HepG2 (cell line): ENCODE measurements at regions not wholly inside any gene's neighbourhood (a gene's known extent, or its start where the extent isn't known, plus 50 kb on each side); places are given as distances from the start of the nearest gene placed in this dataset.

Experiments used
- ATAC-seq: fragments of 200-7000 bp; cut with Tn5 transposase; 3 replicates; pipeline ENCODE4 v1.9.1; 2020; ENCODE audit warnings: mild to moderate bottlenecking, moderate library complexity
- BruUV-seq: library from RNA; stranded (reverse); fragments of 400-500 nt; replicated peaks from 2 replicates; lab custom pipeline; 2021; lab: Mats Ljungman, UMichigan
- CTCF ChIA-PET: fragments of 300-600 bp; formaldehyde crosslinking; extraction: SDS; loops from one replicate; lab custom pipeline; 2021; ENCODE audit warnings: low total read pairs, inconsistent platforms, low intra/inter-chr PET ratio; lab: Yijun Ruan, JAX
- POLR2A ChIA-PET: fragments of 350-600 bp; sonication (Branson Sonifier 250); formaldehyde crosslinking; loops from one replicate; lab custom pipeline; 2020; ENCODE audit warnings: antibody characterized with exemption, inconsistent platforms; lab: Yijun Ruan, JAX
- DNase-seq: peaks from one replicate; pipeline ENCODE4 v3.0.0-alpha.2; 2015; ENCODE audit warnings: low spot score
- FAIRE-seq: peaks from 3 replicates; lab custom pipeline; 2011; peaks lifted over from hg19 to GRCh38; lab: Jason Lieb, UNC
- H2AFZ ChIP-seq: one replicate; pipeline ENCODE4 v1.6.1; 2011; ENCODE audit warnings: low read length, inconsistent platforms
- H3K27ac ChIP-seq: fragments of 300-600 bp; 3 replicates; pipeline ENCODE4 v1.8.0; 2011; ENCODE audit warnings: mixed run types, mild to moderate bottlenecking, mixed read lengths, low read length, inconsistent platforms; ENCODE audit not compliant: insufficient read depth; ENCODE audit errors: extremely low read length
- H3K27me3 ChIP-seq, 2 experiments: fragments of 200-600 bp in 1 of 2; 2 replicates in 1 of 2; 3 replicates in 1 of 2; pipeline versions ENCODE4 v1.6.0 to v1.8.0; 2011; ENCODE audit warnings: low read length in 2 of 2, mild to moderate bottlenecking in 2 of 2, moderate library complexity in 2 of 2, inconsistent platforms in 1 of 2; ENCODE audit not compliant: insufficient read depth in 2 of 2, control insufficient read depth in 1 of 2
- H3K36me3 ChIP-seq, 2 experiments: fragments of 200-600 bp in 1 of 2; replicated peaks in 1 of 2; 2 replicates in 1 of 2; 3 replicates in 1 of 2; pipeline versions ENCODE4 v1.5.1 to v1.8.0; 2011; ENCODE audit warnings: low read length in 2 of 2, inconsistent platforms in 1 of 2; ENCODE audit not compliant: insufficient read depth in 2 of 2, control insufficient read depth in 1 of 2
- H3K4me1 ChIP-seq: 2 replicates; pipeline ENCODE4 v1.5.1; 2012; ENCODE audit warnings: low read length, inconsistent platforms; ENCODE audit not compliant: insufficient read depth
- H3K4me2 ChIP-seq: 2 replicates; pipeline ENCODE4 v1.6.0; 2011; ENCODE audit warnings: low read depth, low read length, inconsistent platforms
- H3K4me3 ChIP-seq, 3 experiments: fragments of 200-600 bp in 1 of 3; sonication (generic), shearing (Covaris generic) in 1 of 3; replicated peaks in 1 of 3; 2 replicates each; pipeline ENCODE4 v1.5.1; 2011 to 2016; ENCODE audit warnings: low read length in 3 of 3, inconsistent platforms in 2 of 3, low read depth in 2 of 3, mild to moderate bottlenecking in 2 of 3, control low read depth in 1 of 3, mixed read lengths in 1 of 3; ENCODE audit not compliant: insufficient read depth in 1 of 3
- H3K79me2 ChIP-seq: one replicate; pipeline ENCODE4 v1.6.1; 2011; ENCODE audit warnings: low read length, inconsistent platforms; ENCODE audit not compliant: insufficient read depth
- H3K9ac ChIP-seq: 2 replicates; pipeline ENCODE4 v1.6.0; 2011; ENCODE audit warnings: mild to moderate bottlenecking, low read depth, low read length, inconsistent platforms; ENCODE audit not compliant: insufficient read depth
- H3K9me3 ChIP-seq: 2 replicates; pipeline ENCODE4 v1.5.1; 2012; ENCODE audit warnings: mild to moderate bottlenecking, low read length
- H4K20me1 ChIP-seq: 2 replicates; pipeline ENCODE4 v1.6.0; 2011; ENCODE audit warnings: inconsistent platforms, mild to moderate bottlenecking, low read length, moderate library complexity; ENCODE audit not compliant: insufficient read depth
- ARID5B ChIP-seq: IDR thresholded peaks from 2 replicates; pipeline ENCODE4 v1.4.0; 2020; ENCODE audit warnings: mild to moderate bottlenecking, missing genetic modification reagents
- DNMT1 ChIP-seq: sonication (generic); formaldehyde crosslinking; IDR thresholded peaks from 2 replicates; pipeline ENCODE4 v1.5.1; 2020; ENCODE audit warnings: mild to moderate bottlenecking, missing genetic modification reagents
- HMG20B ChIP-seq: conservative IDR thresholded peaks from 2 replicates; pipeline ENCODE4 v1.6.1; 2016; ENCODE audit warnings: missing genetic modification reagents, missing compliant biosample characterization
- JUND ChIP-seq: sonication (generic); formaldehyde crosslinking; IDR thresholded peaks from 2 replicates; pipeline ENCODE4 v1.8.0; 2022; ENCODE audit warnings: mild to moderate bottlenecking, missing genetic modification reagents
- NCOA2 ChIP-seq: sonication (generic); formaldehyde crosslinking; IDR thresholded peaks from 2 replicates; pipeline ENCODE4 v1.8.0; 2022; ENCODE audit warnings: inconsistent platforms
- TCF7 ChIP-seq: sonication (generic); IDR thresholded peaks from 2 replicates; pipeline ENCODE4 v1.6.1; 2016; ENCODE audit warnings: antibody characterized with exemption, low read depth
- ZMYM3 ChIP-seq: sonication (generic); formaldehyde crosslinking; IDR thresholded peaks from 2 replicates; pipeline ENCODE4 v1.5.1; 2020; ENCODE audit warnings: mild to moderate bottlenecking, missing genetic modification reagents
- ZNF101 ChIP-seq: sonication (generic); formaldehyde crosslinking; IDR thresholded peaks from 2 replicates; pipeline ENCODE4 v1.4.0; 2020; ENCODE audit warnings: mild to moderate bottlenecking, low read depth, missing genetic modification reagents, borderline replicate concordance
- ZNF564 ChIP-seq: sonication (generic); formaldehyde crosslinking; IDR thresholded peaks from 2 replicates; pipeline ENCODE4 v1.8.1; 2023; ENCODE audit warnings: mild to moderate bottlenecking, missing genetic modification reagents
- ZNF569 ChIP-seq: sonication (generic); formaldehyde crosslinking; IDR thresholded peaks from 2 replicates; pipeline ENCODE4 v1.5.0; 2020; ENCODE audit warnings: mild to moderate bottlenecking, missing genetic modification reagents, moderate library complexity, borderline replicate concordance
- ZNF747 ChIP-seq: sonication (generic); formaldehyde crosslinking; IDR thresholded peaks from 2 replicates; pipeline ENCODE4 v1.8.1; 2023; ENCODE audit warnings: missing genetic modification reagents, mild to moderate bottlenecking, borderline replicate concordance
- ZNF768 ChIP-seq: sonication (generic); formaldehyde crosslinking; IDR thresholded peaks from 2 replicates; pipeline ENCODE4 v1.4.0; 2020; ENCODE audit warnings: missing genetic modification reagents
- ZNF839 ChIP-seq: sonication (generic); formaldehyde crosslinking; IDR thresholded peaks from 2 replicates; pipeline ENCODE4 v1.4.0; 2020; ENCODE audit warnings: missing genetic modification reagents, mild to moderate bottlenecking, borderline replicate concordance
- WGBS: methylation state at CpG from one replicate; pipeline ENCODE4 v1.1.6; 2017; ENCODE audit warnings: low lambda C conversion rate; 5-methylcytosine and 5-hydroxymethylcytosine counted together
- in situ Hi-C: cut with HindIII; loops from 2 replicates; pipeline ENCODE4 v1.10.0; 2017; ENCODE audit warnings: low pct_unique_long_range_greater_than_20kb; ENCODE audit not compliant: extremely low pct_ligation_motif_present
- intact Hi-C: fragments of 100-400 bp; cut with micrococcal nuclease; formaldehyde crosslinking; loops from one replicate; pipeline ENCODE4 v1.10.0; 2022; ENCODE audit not compliant: unreplicated experiment
- TF ChIP-seq, protein P1 (sequence below): sonication (generic); formaldehyde crosslinking; IDR thresholded peaks from 2 replicates; pipeline ENCODE4 v1.9.0; 2021; ENCODE audit warnings: mild to moderate bottlenecking, missing genetic modification reagents

DNA sequence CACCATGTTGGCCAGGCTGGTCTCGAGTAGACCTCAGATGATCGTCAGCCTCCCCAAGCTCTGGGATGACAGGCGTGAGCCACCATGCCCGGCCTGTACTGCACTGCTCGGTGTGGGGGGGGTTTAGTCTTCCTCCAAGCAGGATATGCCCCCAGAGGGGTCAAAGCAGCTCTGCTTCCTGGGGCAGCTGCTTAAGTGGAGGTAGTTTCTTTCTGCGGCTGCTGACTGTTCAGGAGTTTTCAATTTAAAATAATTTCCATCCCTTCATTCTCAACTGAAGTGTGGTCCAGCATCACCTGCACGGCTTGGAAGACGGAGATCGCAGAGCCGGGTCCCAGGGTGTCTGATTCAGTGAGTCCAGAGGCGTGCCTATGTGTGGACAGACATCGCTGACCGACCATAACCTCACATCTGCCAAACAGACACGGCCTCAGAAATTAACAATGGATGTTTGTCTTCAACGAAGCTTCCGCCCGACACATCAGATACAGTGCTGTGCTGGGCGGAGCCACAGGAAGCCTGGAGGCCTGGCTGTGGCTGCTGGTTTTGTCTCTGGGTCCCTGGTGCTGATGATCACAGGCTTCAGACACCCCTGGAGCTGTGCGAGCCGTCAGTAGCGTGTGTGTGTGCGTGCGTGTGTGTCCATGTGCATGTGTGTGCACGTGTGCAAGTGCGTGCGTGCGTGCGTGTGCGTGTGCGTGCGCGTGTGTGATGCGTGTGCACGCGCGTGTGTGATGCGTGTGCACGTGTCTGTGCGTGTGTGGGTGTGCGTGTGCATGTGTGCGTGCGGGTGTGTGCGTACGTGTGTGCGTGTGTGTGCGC, 226.5 kb upstream of the PITRM1 start:
- DNase-seq, result peak; percentile 84
- 56% methylated on average over 42 of the region's 46 CpGs for WGBS
- TF ChIP-seq NCOA2 (CRISPR knock-in tag) (peak; percentile 18; the same call in 1 of the 2 replicates), ZNF101 (CRISPR knock-in tag) (no peak), HMG20B (CRISPR knock-in tag) (no peak), ZNF747 (no peak), ARID5B (peak; percentile 53), ZNF564 (CRISPR knock-in tag) (no peak), TCF7 (no peak), JUND (CRISPR knock-in tag) (no peak), ZNF569 (CRISPR knock-in tag) (no peak), ZNF768 (peak; percentile 31; the same call in 1 of the 2 replicates), ZMYM3 (0 out of 2 replicates have a peak, but pooled peaks have one; percentile 31), ZNF839 (no peak), DNMT1 (CRISPR knock-in tag) (0 out of 2 replicates have a peak, but pooled peaks have one; percentile 76)
- TF ChIP-seq, protein P1, sequence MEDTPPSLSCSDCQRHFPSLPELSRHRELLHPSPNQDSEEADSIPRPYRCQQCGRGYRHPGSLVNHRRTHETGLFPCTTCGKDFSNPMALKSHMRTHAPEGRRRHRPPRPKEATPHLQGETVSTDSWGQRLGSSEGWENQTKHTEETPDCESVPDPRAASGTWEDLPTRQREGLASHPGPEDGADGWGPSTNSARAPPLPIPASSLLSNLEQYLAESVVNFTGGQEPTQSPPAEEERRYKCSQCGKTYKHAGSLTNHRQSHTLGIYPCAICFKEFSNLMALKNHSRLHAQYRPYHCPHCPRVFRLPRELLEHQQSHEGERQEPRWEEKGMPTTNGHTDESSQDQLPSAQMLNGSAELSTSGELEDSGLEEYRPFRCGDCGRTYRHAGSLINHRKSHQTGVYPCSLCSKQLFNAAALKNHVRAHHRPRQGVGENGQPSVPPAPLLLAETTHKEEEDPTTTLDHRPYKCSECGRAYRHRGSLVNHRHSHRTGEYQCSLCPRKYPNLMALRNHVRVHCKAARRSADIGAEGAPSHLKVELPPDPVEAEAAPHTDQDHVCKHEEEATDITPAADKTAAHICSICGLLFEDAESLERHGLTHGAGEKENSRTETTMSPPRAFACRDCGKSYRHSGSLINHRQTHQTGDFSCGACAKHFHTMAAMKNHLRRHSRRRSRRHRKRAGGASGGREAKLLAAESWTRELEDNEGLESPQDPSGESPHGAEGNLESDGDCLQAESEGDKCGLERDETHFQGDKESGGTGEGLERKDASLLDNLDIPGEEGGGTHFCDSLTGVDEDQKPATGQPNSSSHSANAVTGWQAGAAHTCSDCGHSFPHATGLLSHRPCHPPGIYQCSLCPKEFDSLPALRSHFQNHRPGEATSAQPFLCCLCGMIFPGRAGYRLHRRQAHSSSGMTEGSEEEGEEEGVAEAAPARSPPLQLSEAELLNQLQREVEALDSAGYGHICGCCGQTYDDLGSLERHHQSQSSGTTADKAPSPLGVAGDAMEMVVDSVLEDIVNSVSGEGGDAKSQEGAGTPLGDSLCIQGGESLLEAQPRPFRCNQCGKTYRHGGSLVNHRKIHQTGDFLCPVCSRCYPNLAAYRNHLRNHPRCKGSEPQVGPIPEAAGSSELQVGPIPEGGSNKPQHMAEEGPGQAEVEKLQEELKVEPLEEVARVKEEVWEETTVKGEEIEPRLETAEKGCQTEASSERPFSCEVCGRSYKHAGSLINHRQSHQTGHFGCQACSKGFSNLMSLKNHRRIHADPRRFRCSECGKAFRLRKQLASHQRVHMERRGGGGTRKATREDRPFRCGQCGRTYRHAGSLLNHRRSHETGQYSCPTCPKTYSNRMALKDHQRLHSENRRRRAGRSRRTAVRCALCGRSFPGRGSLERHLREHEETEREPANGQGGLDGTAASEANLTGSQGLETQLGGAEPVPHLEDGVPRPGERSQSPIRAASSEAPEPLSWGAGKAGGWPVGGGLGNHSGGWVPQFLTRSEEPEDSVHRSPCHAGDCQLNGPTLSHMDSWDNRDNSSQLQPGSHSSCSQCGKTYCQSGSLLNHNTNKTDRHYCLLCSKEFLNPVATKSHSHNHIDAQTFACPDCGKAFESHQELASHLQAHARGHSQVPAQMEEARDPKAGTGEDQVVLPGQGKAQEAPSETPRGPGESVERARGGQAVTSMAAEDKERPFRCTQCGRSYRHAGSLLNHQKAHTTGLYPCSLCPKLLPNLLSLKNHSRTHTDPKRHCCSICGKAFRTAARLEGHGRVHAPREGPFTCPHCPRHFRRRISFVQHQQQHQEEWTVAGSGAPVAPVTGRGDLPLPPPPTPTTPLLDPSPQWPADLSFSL, result 0 out of 2 replicates have a peak, but pooled peaks have one; percentile 33

More for the DNA sequence above, 226.5 kb upstream of the PITRM1 start:
- Histone ChIP-seq H3K4me3 (peak overlapping the region in 1 of 3 experiments; percentile 39; a peak in 2 of 6 replicates), H2AFZ (no peak overlapping the region), H4K20me1 (no peaks in the 10 kb centered on the region), H3K9me3 (peaks cover 6% of the 10 kb centered on the region), H3K27me3 (peaks cover 13 to 47% of the 10 kb centered on the region in 2 experiments), H3K9ac (no peak overlapping the region), H3K79me2 (no peaks in the 10 kb centered on the region), H3K27ac (no peak overlapping the region), H3K36me3 (no peaks in the 10 kb centered on the region), H3K4me2 (peak overlapping the region; percentile 46; the same call in 1 of the 2 replicates), H3K4me1 (peaks cover 28% of the 10 kb centered on the region)
- in situ Hi-C loops (no loop called here), intact Hi-C loops (no loop called here)
- FAIRE-seq, result peak; percentile 39
- POLR2A ChIA-PET, result no interaction called here
- BruUV-seq, result no TSS peak
- ATAC-seq, result peak; percentile 96
- CTCF ChIA-PET, result no interaction called here
